B cell (primary cell): ENCODE measurements at regions not wholly inside any gene's neighbourhood (a gene's known extent, or its start where the extent isn't known, plus 50 kb on each side); places are given as distances from the start of the nearest gene placed in this dataset.

Experiments
- ATAC-seq: fragments of 200-7000 bp; cut with Tn5 transposase; one replicate; pipeline ENCODE4 v1.10.0; 2021; ENCODE audit warnings: low read depth, mild to moderate bottlenecking, moderate number of reproducible peaks, moderate library complexity
- CTCF ChIA-PET: fragments of 350-600 bp; sonication (Branson Sonifier 250); formaldehyde crosslinking; loops from one replicate; lab custom pipeline; 2021; ENCODE audit warnings: antibody characterized with exemption, inconsistent platforms; lab: Charles Lee
- POLR2A ChIA-PET: fragments of 350-600 bp; sonication (Branson Sonifier 250); formaldehyde crosslinking; loops from one replicate; lab custom pipeline; 2021; ENCODE audit warnings: antibody characterized with exemption; lab: Charles Lee
- DNase-seq: peaks from one replicate; pipeline ENCODE4 v3.0.0; 2013
- H2AFZ ChIP-seq: 2 replicates; pipeline ENCODE4 v1.6.1; 2012; ENCODE audit warnings: mild to moderate bottlenecking, low read depth, low read length; ENCODE audit not compliant: insufficient read depth, poor library complexity, severe bottlenecking
- H3K27ac ChIP-seq, 2 donors: 1 replicate in 1 of 2; 2 replicates in 1 of 2; pipeline ENCODE4 v1.5.1; 2012 to 2013; ENCODE audit warnings: low read length in 2 of 2, mild to moderate bottlenecking in 2 of 2, moderate library complexity in 1 of 2
- H3K27me3 ChIP-seq, 4 experiments: fragments of 200-600 bp in 1 of 4; sonication (generic) in 1 of 4; replicated peaks in 1 of 4; 1 replicate in 2 of 4; 2 replicates in 2 of 4; pipeline versions ENCODE4 v1.6.1 to v1.7.0; 2013 to 2016; ENCODE audit warnings: low read length in 3 of 4, mild to moderate bottlenecking in 2 of 4, mixed read lengths in 1 of 4, moderate library complexity in 1 of 4; ENCODE audit not compliant: insufficient read depth in 4 of 4, control insufficient read depth in 3 of 4; ENCODE audit errors: control extremely low read depth in 1 of 4
- H3K36me3 ChIP-seq, 2 experiments: replicated peaks in 1 of 2; 1 replicate in 1 of 2; 2 replicates in 1 of 2; pipeline versions ENCODE4 v1.6.1 to v1.7.1; 2013; ENCODE audit warnings: low read length in 1 of 2; ENCODE audit not compliant: insufficient read depth in 2 of 2, control insufficient read depth in 1 of 2; ENCODE audit errors: control extremely low read depth in 1 of 2, extremely low read depth in 1 of 2
- H3K4me1 ChIP-seq, 2 donors: fragments of 200-600 bp in 1 of 2; sonication (generic) in 1 of 2; 1 replicate in 1 of 2; 2 replicates in 1 of 2; pipeline versions ENCODE4 v1.5.1 to v1.6.1; 2013 to 2017; ENCODE audit warnings: low read length in 2 of 2; ENCODE audit not compliant: control insufficient read depth in 2 of 2, insufficient read depth in 2 of 2
- H3K4me2 ChIP-seq: replicated peaks from 2 replicates; pipeline ENCODE3; 2012; ENCODE audit warnings: mild to moderate bottlenecking, low read depth, low read length; ENCODE audit not compliant: poor library complexity, severe bottlenecking
- H3K4me3 ChIP-seq, 5 experiments: fragments of 200-600 bp in 1 of 5; sonication (generic) in 1 of 5; 1 replicate in 3 of 5; 2 replicates in 2 of 5; pipeline versions ENCODE4 v1.5.1 to v1.7.0; 2011 to 2016; ENCODE audit warnings: low read length in 4 of 5, mild to moderate bottlenecking in 4 of 5, low read depth in 2 of 5, control low read depth in 1 of 5, moderate library complexity in 1 of 5; ENCODE audit not compliant: insufficient read depth in 1 of 5; ENCODE audit errors: control extremely low read depth in 1 of 5, extremely low read depth in 1 of 5
- H3K79me2 ChIP-seq: fragments of 200-600 bp; sonication (generic); one replicate; pipeline ENCODE4 v1.6.0; 2016; ENCODE audit warnings: low read length; ENCODE audit not compliant: control insufficient read depth, insufficient read depth
- H3K9ac ChIP-seq: fragments of 200-600 bp; sonication (generic); 2 replicates; pipeline ENCODE4 v1.6.1; 2017; ENCODE audit warnings: mild to moderate bottlenecking, low read length, moderate library complexity
- H3K9me3 ChIP-seq, 3 donors: one replicate each; pipeline versions ENCODE4 v1.6.1 to v1.7.1; 2013; ENCODE audit warnings: low read length in 2 of 3; ENCODE audit not compliant: control insufficient read depth in 2 of 3, insufficient read depth in 1 of 3; ENCODE audit errors: control extremely low read depth in 1 of 3
- H4K20me1 ChIP-seq: 2 replicates; pipeline ENCODE4 v1.6.0; 2012; ENCODE audit warnings: mild to moderate bottlenecking, low read length; ENCODE audit not compliant: insufficient read depth, control insufficient read depth, poor library complexity, severe bottlenecking
- H3K27ac Mint-ChIP-seq: one replicate; pipeline ENCODE4 v1.8.0; 2021; ENCODE audit warnings: mixed read lengths
- H3K27me3 Mint-ChIP-seq: one replicate; pipeline ENCODE4 v1.8.0; 2021; ENCODE audit warnings: mixed read lengths
- H3K4me1 Mint-ChIP-seq: one replicate; pipeline ENCODE4 v1.8.0; 2021; ENCODE audit warnings: mixed read lengths
- H3K4me3 Mint-ChIP-seq: one replicate; pipeline ENCODE4 v1.8.0; 2021; ENCODE audit warnings: mixed read lengths
- H3K9me3 Mint-ChIP-seq: one replicate; pipeline ENCODE4 v1.8.0; 2022; ENCODE audit warnings: mixed read lengths; ENCODE audit not compliant: insufficient read depth
- CTCF ChIP-seq: fragments of 200-600 bp; IDR thresholded peaks from one replicate; pipeline ENCODE4 v1.8.0; 2022; ENCODE audit warnings: antibody characterized with exemption, mild to moderate bottlenecking
- EZH2 ChIP-seq: IDR thresholded peaks from 2 replicates; pipeline ENCODE4 v1.6.1; 2012; ENCODE audit warnings: borderline replicate concordance, low read depth, mild to moderate bottlenecking, moderate library complexity, low read length; ENCODE audit not compliant: insufficient read depth, poor library complexity, severe bottlenecking
- WGBS: methylation state at CpG from one replicate; pipeline ENCODE4 v1.1.5; 2013; ENCODE audit warnings: missing lambda C conversion rate; ENCODE audit not compliant: insufficient coverage; 5-methylcytosine and 5-hydroxymethylcytosine counted together
- intact Hi-C: fragments of 100-400 bp; cut with micrococcal nuclease; formaldehyde crosslinking; loops from one replicate; pipeline ENCODE4 v1.10.0; 2022

- no peak overlapping the region for H3K4me2 ChIP-seq
- H3K27me3 ChIP-seq: no peaks in the 10 kb centered on the region
- POLR2A ChIA-PET: no interaction called here
- H2AFZ ChIP-seq: no peak overlapping the region
- H3K9me3 ChIP-seq: no peaks in the 10 kb centered on the region
- H3K79me2 ChIP-seq: no peaks in the 10 kb centered on the region
- WGBS: 92% methylated on average over 2 of the region's 3 CpGs
- no peaks in the 10 kb centered on the region for H3K36me3 ChIP-seq
- H3K4me1 Mint-ChIP-seq: no peaks in the 10 kb centered on the region
- no peak overlapping the region for H3K9ac ChIP-seq
- H3K27ac Mint-ChIP-seq: no peak overlapping the region
- no peak overlapping the region for H3K4me3 Mint-ChIP-seq
- H3K27me3 Mint-ChIP-seq: no peaks in the 10 kb centered on the region
- H3K27ac ChIP-seq: no peak overlapping the region
- TF ChIP-seq EZH2 (no peak), CTCF (no peak)
- H3K4me1 ChIP-seq: no peaks in the 10 kb centered on the region
- peaks cover 5% of the 10 kb centered on the region for H3K9me3 Mint-ChIP-seq
- CTCF ChIA-PET: no interaction called here
- intact Hi-C loops: no loop called here
- no peak for DNase-seq
- no peak for ATAC-seq
- no peak overlapping the region for H3K4me3 ChIP-seq
- H4K20me1 ChIP-seq: no peaks in the 10 kb centered on the region
Measured at GRCh38 chr17:63250830-63251229, 195.3 kb downstream of the CYB561 start.

GRCh38 chr17:63258785-63259184, 187.3 kb downstream of the CYB561 start:
- Histone ChIP-seq H3K4me1 (no peaks in the 10 kb centered on the region), H3K27ac (no peak overlapping the region), H3K36me3 (no peaks in the 10 kb centered on the region), H3K9me3 (peaks cover 0 to 3% (median 0%) of the 10 kb centered on the region in 3 donors), H3K4me2 (no peak overlapping the region), H3K4me3 (no peak overlapping the region), H3K27me3 (no peaks in the 10 kb centered on the region), H4K20me1 (no peaks in the 10 kb centered on the region), H3K9ac (no peak overlapping the region), H2AFZ (no peak overlapping the region), H3K79me2 (no peaks in the 10 kb centered on the region)
- Mint-ChIP-seq H3K9me3 (peaks cover 5% of the 10 kb centered on the region), H3K4me1 (no peaks in the 10 kb centered on the region), H3K27ac (no peak overlapping the region), H3K4me3 (no peak overlapping the region), H3K27me3 (peaks cover 15% of the 10 kb centered on the region)
- intact Hi-C loops: no loop called here
- CTCF ChIA-PET: no interaction called here
- no CpG with 5 or more reads among the region's 3 CpGs for WGBS
- ATAC-seq: no peak
- DNase-seq: no peak
- TF ChIP-seq EZH2 (no peak), CTCF (no peak)
- POLR2A ChIA-PET: no interaction called here
